ENCODE measurements at regions not wholly inside any gene's neighbourhood (a gene's known extent, or its start where the extent isn't known, plus 50 kb on each side); places are given as distances from the start of the nearest gene placed in this dataset.

GRCh38 chr13:40141859-40142555, 486.5 kb downstream of the COG6 start:
- TF ChIP-seq, protein P1, sequence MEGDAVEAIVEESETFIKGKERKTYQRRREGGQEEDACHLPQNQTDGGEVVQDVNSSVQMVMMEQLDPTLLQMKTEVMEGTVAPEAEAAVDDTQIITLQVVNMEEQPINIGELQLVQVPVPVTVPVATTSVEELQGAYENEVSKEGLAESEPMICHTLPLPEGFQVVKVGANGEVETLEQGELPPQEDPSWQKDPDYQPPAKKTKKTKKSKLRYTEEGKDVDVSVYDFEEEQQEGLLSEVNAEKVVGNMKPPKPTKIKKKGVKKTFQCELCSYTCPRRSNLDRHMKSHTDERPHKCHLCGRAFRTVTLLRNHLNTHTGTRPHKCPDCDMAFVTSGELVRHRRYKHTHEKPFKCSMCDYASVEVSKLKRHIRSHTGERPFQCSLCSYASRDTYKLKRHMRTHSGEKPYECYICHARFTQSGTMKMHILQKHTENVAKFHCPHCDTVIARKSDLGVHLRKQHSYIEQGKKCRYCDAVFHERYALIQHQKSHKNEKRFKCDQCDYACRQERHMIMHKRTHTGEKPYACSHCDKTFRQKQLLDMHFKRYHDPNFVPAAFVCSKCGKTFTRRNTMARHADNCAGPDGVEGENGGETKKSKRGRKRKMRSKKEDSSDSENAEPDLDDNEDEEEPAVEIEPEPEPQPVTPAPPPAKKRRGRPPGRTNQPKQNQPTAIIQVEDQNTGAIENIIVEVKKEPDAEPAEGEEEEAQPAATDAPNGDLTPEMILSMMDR (IDR thresholded peaks at IDR 0.05; ENCODE audit: insufficient read depth, low read depth, low read length), result no peak
- no peak for TF ChIP-seq EZH2 (IDR thresholded peaks at IDR 0.05; ENCODE audit: insufficient read depth, low read length)

All from astrocyte (in vitro differentiated cells and primary cell).